IPS DF 19.7 (cell line): ENCODE measurements at regions not wholly inside any gene's neighbourhood (a gene's known extent, or its start where the extent isn't known, plus 50 kb on each side); places are given as distances from the start of the nearest gene placed in this dataset.
A peak's percentile ranks its signal among the peaks of the same experiment; 100 is the strongest.
"Not testable (repeated sequence)": the region's sequence is repeated elsewhere in the genome, so short reads cannot be mapped to it uniquely, and the experiment has no call there.

ENCODE experiments used
- DNase-seq: peaks from one replicate; pipeline ENCODE4 v3.0.0-alpha.2; 2013; ENCODE audit warnings: low read depth, low spot score

- no peak for DNase-seq
These were observed 108.6 kb downstream of the ZMAT1 start for GRCh38 chrX:101823236-101823635.

- DNase-seq = not testable (repeated sequence)
These were observed 114.1 kb downstream of the ZMAT1 start for GRCh38 chrX:101817739-101818138.

GRCh38 chrX:101813200-101813599, 118.6 kb downstream of the ZMAT1 start:
- DNase-seq = no peak

- no peak for DNase-seq
These were observed 128.4 kb downstream of the ZMAT1 start for GRCh38 chrX:101803451-101803850.

GRCh38 chrX:101799387-101799786, 132.4 kb downstream of the ZMAT1 start:
- DNase-seq = peak; percentile 48

GRCh38 chrX:101787934-101788333, 128.3 kb upstream of the ARMCX2 start:
- DNase-seq = no peak

- DNase-seq = no peak
These were observed 125.5 kb upstream of the ARMCX2 start for GRCh38 chrX:101785142-101785541.

- DNase-seq = not testable (repeated sequence)
These were observed 120.8 kb upstream of the ARMCX2 start for GRCh38 chrX:101780421-101780820.

- no peak for DNase-seq
These were observed 114.7 kb upstream of the ARMCX2 start for GRCh38 chrX:101774340-101774739.

- DNase-seq = no peak
These were observed 104.9 kb upstream of the ARMCX2 start for GRCh38 chrX:101764538-101764937.

GRCh38 chrX:101759000-101759399, 99.3 kb upstream of the ARMCX2 start:
- DNase-seq = peak; percentile 45

- DNase-seq = no peak
These were observed 91.1 kb upstream of the ARMCX2 start for GRCh38 chrX:101750744-101751143.

GRCh38 chrX:101749436-101749835, 89.8 kb upstream of the ARMCX2 start:
- no peak for DNase-seq

GRCh38 chrX:101745046-101745445, 85.4 kb upstream of the ARMCX2 start:
- no peak for DNase-seq

- DNase-seq = no peak
These were observed 84.4 kb upstream of the ARMCX2 start for GRCh38 chrX:101744085-101744484.

- no peak for DNase-seq
These were observed 81.0 kb upstream of the ARMCX2 start for GRCh38 chrX:101740642-101741041.

GRCh38 chrX:101738867-101739266, 79.2 kb upstream of the ARMCX2 start:
- DNase-seq = not testable (repeated sequence)

- DNase-seq = not testable (repeated sequence)
These were observed 78.8 kb upstream of the ARMCX2 start for GRCh38 chrX:101738411-101738810.

GRCh38 chrX:101736651-101737050, 77.0 kb upstream of the ARMCX2 start:
- no peak for DNase-seq

- no peak for DNase-seq
These were observed 73.2 kb upstream of the ARMCX2 start for GRCh38 chrX:101732870-101733269.

GRCh38 chrX:101729986-101730385, 70.3 kb upstream of the ARMCX2 start:
- peak; percentile 3 for DNase-seq
